ENCODE measurements at regions not wholly inside any gene's neighbourhood (a gene's known extent, or its start where the extent isn't known, plus 50 kb on each side); places are given as distances from the start of the nearest gene placed in this dataset.
"Not testable (repeated sequence)": the region's sequence is repeated elsewhere in the genome, so short reads cannot be mapped to it uniquely, and the experiment has no call there.

GRCh38 chr9:40173316-40173715 is 817.8 kb downstream of the SPATA31A1 start:
- not testable (repeated sequence) for TF ChIP-seq CTCF, POLR2A (IDR thresholded peaks at IDR 0.05)

Data from heart left ventricle (tissue), 13 donors.